Liver (tissue), 3 donors: ENCODE measurements at regions not wholly inside any gene's neighbourhood (a gene's known extent, or its start where the extent isn't known, plus 50 kb on each side); places are given as distances from the start of the nearest gene placed in this dataset.

Source experiments
- CTCF ChIP-seq: fragments of 150-350 bp; IDR thresholded peaks from 2 replicates; pipeline ENCODE4 v1.5.1; 2017; ENCODE audit warnings: improper control_type of control experiment, low read depth, low read length; ENCODE audit not compliant: missing input control
- MAX ChIP-seq: IDR thresholded peaks from 2 replicates; pipeline ENCODE4 v1.6.1; 2016; ENCODE audit warnings: antibody characterized with exemption
- SP1 ChIP-seq: IDR thresholded peaks from 2 replicates; pipeline ENCODE4 v1.6.1; 2018; ENCODE audit warnings: antibody characterized with exemption, mild to moderate bottlenecking
- TAF1 ChIP-seq: conservative IDR thresholded peaks from 2 replicates; pipeline ENCODE4 v1.6.1; 2016; ENCODE audit warnings: antibody characterized with exemption, mild to moderate bottlenecking
- donor health status: healthy.
- donor health status: healthy.

DNA sequence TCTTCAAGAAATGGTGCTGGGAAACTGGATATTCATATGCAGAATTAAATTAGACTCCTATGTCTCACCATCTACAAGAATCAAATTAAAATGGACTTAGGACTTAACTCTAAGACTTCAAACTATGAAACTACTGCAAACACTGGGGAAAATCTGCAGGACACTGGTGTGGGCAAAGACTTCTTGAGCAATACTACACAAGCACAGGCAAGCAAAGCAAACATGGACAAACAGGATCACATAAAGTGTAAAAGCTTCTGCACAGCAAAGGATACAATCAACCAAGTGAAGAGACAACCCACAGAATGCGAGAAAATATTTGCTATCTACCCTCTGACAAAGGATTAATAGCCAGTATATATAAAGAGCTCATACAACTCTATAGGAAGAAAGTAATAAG lies 1161.1 kb upstream of the CITED2 start:
- no peak for TF ChIP-seq TAF1
- no peak for TF ChIP-seq CTCF
- no peak for TF ChIP-seq SP1
- TF ChIP-seq MAX, result no peak
